GM20000 (cell line): ENCODE measurements at regions not wholly inside any gene's neighbourhood (a gene's known extent, or its start where the extent isn't known, plus 50 kb on each side); places are given as distances from the start of the nearest gene placed in this dataset.
"Not testable (repeated sequence)": the region's sequence is repeated elsewhere in the genome, so short reads cannot be mapped to it uniquely, and the experiment has no call there.

ENCODE experiments used
- DNase-seq: peaks from one replicate; pipeline ENCODE4 v3.0.0; 2012; ENCODE audit warnings: low spot score
- TF ChIP-seq, protein P1 (sequence below): IDR thresholded peaks from 2 replicates; pipeline ENCODE4 v1.5.1; 2012; ENCODE audit warnings: mild to moderate bottlenecking, control low read depth; ENCODE audit errors: extremely low read depth, missing control alignments

GRCh38 chr12:72974954-72975555 is 702.9 kb downstream of the TRHDE start:
- DNase-seq, result no peak
- TF ChIP-seq, protein P1, sequence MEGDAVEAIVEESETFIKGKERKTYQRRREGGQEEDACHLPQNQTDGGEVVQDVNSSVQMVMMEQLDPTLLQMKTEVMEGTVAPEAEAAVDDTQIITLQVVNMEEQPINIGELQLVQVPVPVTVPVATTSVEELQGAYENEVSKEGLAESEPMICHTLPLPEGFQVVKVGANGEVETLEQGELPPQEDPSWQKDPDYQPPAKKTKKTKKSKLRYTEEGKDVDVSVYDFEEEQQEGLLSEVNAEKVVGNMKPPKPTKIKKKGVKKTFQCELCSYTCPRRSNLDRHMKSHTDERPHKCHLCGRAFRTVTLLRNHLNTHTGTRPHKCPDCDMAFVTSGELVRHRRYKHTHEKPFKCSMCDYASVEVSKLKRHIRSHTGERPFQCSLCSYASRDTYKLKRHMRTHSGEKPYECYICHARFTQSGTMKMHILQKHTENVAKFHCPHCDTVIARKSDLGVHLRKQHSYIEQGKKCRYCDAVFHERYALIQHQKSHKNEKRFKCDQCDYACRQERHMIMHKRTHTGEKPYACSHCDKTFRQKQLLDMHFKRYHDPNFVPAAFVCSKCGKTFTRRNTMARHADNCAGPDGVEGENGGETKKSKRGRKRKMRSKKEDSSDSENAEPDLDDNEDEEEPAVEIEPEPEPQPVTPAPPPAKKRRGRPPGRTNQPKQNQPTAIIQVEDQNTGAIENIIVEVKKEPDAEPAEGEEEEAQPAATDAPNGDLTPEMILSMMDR, result no peak

- DNase-seq, result no peak
- TF ChIP-seq, protein P1, result no peak
Observed at GRCh38 chr12:72978999-72979398, 706.8 kb downstream of the TRHDE start.

- no peak for DNase-seq
- TF ChIP-seq, protein P1, result no peak
Observed at GRCh38 chr12:72982356-72982755, 710.2 kb downstream of the TRHDE start.

DNA sequence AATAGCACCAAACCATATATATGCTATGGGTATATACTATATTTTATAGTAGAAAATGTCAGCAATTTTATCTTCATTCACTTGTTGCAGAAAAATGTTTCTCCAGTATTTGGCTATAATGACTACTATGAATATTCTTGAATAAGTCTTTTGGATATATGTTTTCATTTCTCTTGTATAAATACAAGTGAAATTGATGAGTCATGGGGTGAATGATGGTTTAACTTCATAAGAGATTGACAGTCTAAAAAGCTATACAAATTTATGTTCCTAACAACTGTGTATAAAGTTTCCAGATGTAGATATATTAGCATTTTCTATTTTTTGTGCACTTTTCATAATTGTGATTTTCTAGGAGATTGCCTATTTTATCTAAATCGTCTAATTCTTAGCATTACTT is 714.8 kb downstream of the TRHDE start:
- TF ChIP-seq, protein P1, result no peak
- DNase-seq, result no peak

- TF ChIP-seq, protein P1, result no peak
Observed at GRCh38 chr12:72989458-72989947, 717.3 kb downstream of the TRHDE start.

GRCh38 chr12:72995029-72995428 is 722.9 kb downstream of the TRHDE start:
- not testable (repeated sequence) for DNase-seq

More at GRCh38 chr12:72989458-72989947, 717.3 kb downstream of the TRHDE start:
- DNase-seq, result no peak

DNA sequence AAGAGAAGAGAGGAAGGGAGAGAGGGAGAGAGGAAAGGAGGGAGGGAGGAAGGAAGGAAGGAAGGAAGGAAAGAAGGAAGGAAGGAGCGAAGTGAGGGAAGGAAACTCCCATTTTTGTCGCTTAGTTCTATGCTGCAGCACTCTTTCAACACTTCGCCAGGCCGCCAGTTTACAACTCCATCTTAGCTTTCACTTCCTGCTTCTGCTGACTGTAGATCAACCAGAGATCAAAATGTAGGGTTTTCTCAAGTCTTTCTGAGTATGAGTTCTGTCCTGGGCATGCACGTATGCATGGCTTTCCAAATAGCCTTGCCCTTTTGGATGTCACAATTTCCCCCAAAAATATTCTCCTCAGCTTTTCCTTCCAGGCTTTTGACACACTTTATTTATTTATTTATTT is 723.4 kb downstream of the TRHDE start:
- DNase-seq, result no peak
- TF ChIP-seq, protein P1, result no peak

DNA sequence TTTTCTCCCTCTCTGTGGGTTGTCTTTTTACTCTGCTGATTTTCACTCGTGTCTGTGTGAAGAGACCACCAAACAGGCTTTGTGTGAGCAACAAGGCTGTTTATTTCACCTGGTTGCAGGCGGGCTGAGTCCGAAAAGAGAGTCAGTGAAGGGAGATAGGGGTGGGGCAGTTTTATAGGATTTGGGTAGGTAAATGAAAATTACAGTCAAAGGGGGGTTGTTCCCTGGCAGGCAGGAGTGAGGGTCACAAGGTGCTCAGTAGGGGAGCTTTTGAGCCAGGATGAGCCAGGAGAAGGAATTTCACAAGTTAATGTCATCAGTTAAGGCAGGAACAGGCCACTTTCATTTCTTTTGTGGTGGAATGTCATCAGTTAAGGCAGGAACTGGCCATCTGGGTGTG is 729.6 kb downstream of the TRHDE start:
- DNase-seq, result not testable (repeated sequence)

DNA sequence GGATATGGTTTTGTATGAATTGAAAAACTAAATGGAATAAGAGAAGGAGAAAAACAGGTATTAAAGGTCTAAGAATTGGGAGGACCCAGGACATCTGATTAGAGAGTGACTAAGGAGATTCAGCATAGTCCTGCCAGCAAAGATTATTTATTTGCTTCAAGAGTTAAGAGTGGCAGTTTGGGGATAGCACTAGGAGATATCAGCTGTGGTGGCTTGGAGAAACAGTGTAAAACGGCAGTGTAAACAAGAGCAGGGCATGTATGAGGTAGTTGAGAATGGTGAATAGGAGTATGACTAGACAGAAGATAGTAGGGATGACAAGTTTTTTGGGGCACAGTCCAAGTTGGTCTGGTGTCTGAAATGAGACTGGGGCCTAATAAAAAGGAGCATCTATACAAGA is 730.3 kb downstream of the TRHDE start:
- not testable (repeated sequence) for DNase-seq

DNA sequence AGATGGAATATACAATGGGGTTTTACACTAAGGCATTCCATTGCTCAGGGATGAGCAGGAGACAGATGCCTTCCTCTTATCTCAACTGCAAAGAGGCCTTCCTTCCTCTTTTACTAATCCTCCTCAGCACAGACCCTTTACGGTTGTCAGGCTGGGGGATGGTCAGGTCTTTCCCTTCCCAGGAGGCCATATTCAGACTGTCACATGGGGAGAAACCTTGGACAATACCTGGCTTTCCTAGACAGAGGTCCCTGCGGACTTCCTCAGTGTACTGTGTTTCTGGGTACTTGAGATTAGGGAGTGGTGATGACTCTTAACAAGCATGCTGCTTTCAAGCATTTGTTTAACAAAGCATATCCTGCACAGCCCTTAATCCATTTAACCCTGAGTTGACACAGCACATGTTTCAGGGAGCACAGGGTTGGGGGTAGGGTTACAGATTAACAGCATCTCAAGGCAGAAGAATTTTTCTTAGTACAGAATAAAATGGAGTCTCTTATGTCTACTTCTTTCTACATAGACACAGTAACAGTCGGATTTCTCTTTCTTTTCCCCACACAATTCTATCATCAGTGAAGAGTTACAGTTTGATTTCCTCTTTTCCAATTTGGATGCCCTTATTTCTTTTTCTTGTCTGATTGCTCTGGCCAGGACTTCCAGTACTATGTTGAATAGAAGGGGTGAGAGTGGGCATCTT is 737.1 kb downstream of the TRHDE start:
- DNase-seq, result not testable (repeated sequence)
